CD14-positive monocyte (primary cell): ENCODE measurements at regions not wholly inside any gene's neighbourhood (a gene's known extent, or its start where the extent isn't known, plus 50 kb on each side); places are given as distances from the start of the nearest gene placed in this dataset.

Source experiments
- DNase-seq, 3 donors: peaks; one replicate each; pipeline ENCODE4 v3.0.0-alpha.2; 2011 to 2022
- H2AFZ ChIP-seq: 2 replicates; pipeline ENCODE4 v1.6.0; 2012; ENCODE audit warnings: mild to moderate bottlenecking, low read depth, low read length, inconsistent platforms; ENCODE audit not compliant: insufficient read depth, poor library complexity, severe bottlenecking
- H3K27ac ChIP-seq, 2 donors: 1 replicate in 1 of 2; 2 replicates in 1 of 2; pipeline ENCODE4 v1.5.1; 2012 to 2013; ENCODE audit warnings: low read length in 2 of 2, control low read depth in 1 of 2, inconsistent platforms in 1 of 2, low read depth in 1 of 2, mild to moderate bottlenecking in 1 of 2
- H3K27me3 ChIP-seq, 2 donors: one replicate each; pipeline versions ENCODE4 v1.6.0 to v1.6.1; 2011 to 2013; ENCODE audit warnings: low read length in 2 of 2; ENCODE audit not compliant: control insufficient read depth in 2 of 2, insufficient read depth in 2 of 2
- H3K36me3 ChIP-seq, 2 donors: replicated peaks in 1 of 2; 1 replicate in 1 of 2; 2 replicates in 1 of 2; pipeline versions ENCODE4 v1.5.1 to v1.6.1; 2012 to 2013; ENCODE audit warnings: low read length in 2 of 2, control low read depth in 1 of 2, inconsistent platforms in 1 of 2, mild to moderate bottlenecking in 1 of 2; ENCODE audit not compliant: insufficient read depth in 2 of 2, control insufficient read depth in 1 of 2
- H3K4me1 ChIP-seq, 2 donors: 1 replicate in 1 of 2; 2 replicates in 1 of 2; pipeline versions ENCODE4 v1.5.1 to v1.6.1; 2012 to 2013; ENCODE audit warnings: low read length in 2 of 2, control low read depth in 1 of 2, inconsistent platforms in 1 of 2, mild to moderate bottlenecking in 1 of 2, moderate library complexity in 1 of 2; ENCODE audit not compliant: insufficient read depth in 2 of 2, control insufficient read depth in 1 of 2
- H3K4me2 ChIP-seq: replicated peaks from 2 replicates; pipeline ENCODE3; 2012; ENCODE audit warnings: low read length, moderate library complexity, mild to moderate bottlenecking; ENCODE audit not compliant: poor library complexity, severe bottlenecking; ENCODE audit errors: extremely low read depth
- H3K4me3 ChIP-seq, 3 experiments: fragments of 200-600 bp in 1 of 3; sonication (generic) in 1 of 3; replicated peaks in 1 of 3; 1 replicate in 2 of 3; 2 replicates in 1 of 3; pipeline ENCODE4 v1.5.1; 2011 to 2013; ENCODE audit warnings: low read length in 3 of 3, mild to moderate bottlenecking in 3 of 3, control low read depth in 2 of 3, low read depth in 2 of 3, inconsistent platforms in 1 of 3, moderate library complexity in 1 of 3
- H3K79me2 ChIP-seq: 2 replicates; pipeline ENCODE4 v1.6.0; 2012; ENCODE audit warnings: mild to moderate bottlenecking, control low read depth, inconsistent platforms, low read length, moderate library complexity; ENCODE audit not compliant: insufficient read depth
- H3K9ac ChIP-seq: 2 replicates; pipeline ENCODE4 v1.6.0; 2017; ENCODE audit warnings: low read length, mild to moderate bottlenecking; ENCODE audit not compliant: insufficient read depth, poor library complexity, severe bottlenecking
- H3K9me3 ChIP-seq, 2 donors: replicated peaks in 1 of 2; 1 replicate in 1 of 2; 2 replicates in 1 of 2; pipeline versions ENCODE4 v1.5.1 to v1.6.1; 2012 to 2013; ENCODE audit warnings: low read length in 2 of 2, control low read depth in 1 of 2; ENCODE audit not compliant: control insufficient read depth in 1 of 2, insufficient read depth in 1 of 2
- H4K20me1 ChIP-seq: 2 replicates; pipeline ENCODE4 v1.6.0; 2012; ENCODE audit warnings: mild to moderate bottlenecking, low read length, control low read depth, moderate library complexity; ENCODE audit not compliant: insufficient read depth
- H3K27ac Mint-ChIP-seq, 7 donors: one replicate each; pipeline ENCODE4 v1.8.0; 2020; ENCODE audit warnings: mild to moderate bottlenecking in 7 of 7, mixed read lengths in 7 of 7, moderate library complexity in 6 of 7, inconsistent platforms in 2 of 7
- H3K27me3 Mint-ChIP-seq, 3 donors: one replicate each; pipeline ENCODE4 v1.8.0; 2021 to 2022; ENCODE audit warnings: low read depth in 3 of 3, mild to moderate bottlenecking in 3 of 3, mixed read lengths in 3 of 3, moderate library complexity in 3 of 3, inconsistent platforms in 1 of 3
- H3K36me3 Mint-ChIP-seq, 2 donors: one replicate each; pipeline ENCODE4 v1.8.0; 2020; ENCODE audit warnings: mixed read lengths in 2 of 2, inconsistent platforms in 1 of 2, mild to moderate bottlenecking in 1 of 2
- H3K4me1 Mint-ChIP-seq: one replicate; pipeline ENCODE4 v1.8.0; 2020; ENCODE audit warnings: mild to moderate bottlenecking, mixed read lengths
- H3K4me3 Mint-ChIP-seq, 2 donors: one replicate each; pipeline ENCODE4 v1.8.0; 2020; ENCODE audit warnings: mild to moderate bottlenecking in 2 of 2, mixed read lengths in 2 of 2, moderate library complexity in 1 of 2
- H3K9me3 Mint-ChIP-seq, 7 donors: one replicate each; pipeline ENCODE4 v1.8.0; 2020 to 2022; ENCODE audit warnings: mixed read lengths in 7 of 7, mild to moderate bottlenecking in 6 of 7, moderate library complexity in 6 of 7, inconsistent platforms in 2 of 7
- WGBS: methylation state at CpG from one replicate; pipeline ENCODE4 v1.1.5; 2013; ENCODE audit warnings: missing lambda C conversion rate; ENCODE audit not compliant: insufficient coverage; 5-methylcytosine and 5-hydroxymethylcytosine counted together
- intact Hi-C, 2 donors: fragments of 100-400 bp; cut with micrococcal nuclease; formaldehyde crosslinking; loops; one replicate each; pipeline versions ENCODE4 v1.15.0 to v1.15.1; 2023
- TF ChIP-seq, protein P1 (sequence below): fragments of 200-600 bp; IDR thresholded peaks from one replicate; pipeline ENCODE4 v1.8.0; 2022; ENCODE audit warnings: antibody characterized with exemption, mild to moderate bottlenecking

DNA sequence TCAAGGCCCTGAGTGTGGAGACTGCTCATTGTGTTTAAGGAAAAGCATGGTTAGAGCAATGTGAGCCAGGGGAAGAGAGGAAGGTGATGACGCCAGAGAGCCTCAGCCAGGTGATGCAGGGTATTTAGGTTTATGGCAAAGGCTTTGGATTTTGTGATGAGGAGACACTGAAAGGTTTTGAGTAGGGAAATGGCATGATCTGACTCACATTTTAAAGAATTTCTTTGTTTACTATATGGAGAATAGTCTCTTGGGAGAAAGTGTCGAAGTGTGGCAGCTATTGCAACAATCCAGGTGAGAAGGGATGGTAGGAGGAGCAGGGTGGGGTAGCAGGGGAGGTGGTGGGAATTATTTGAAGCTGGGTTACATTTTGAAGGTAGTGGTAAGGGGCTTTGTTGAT lies 293.4 kb upstream of the IGFBP7 start:
- Histone ChIP-seq H3K79me2 (no peaks in the 10 kb centered on the region), H3K4me1 (no peaks in the 10 kb centered on the region), H3K9ac (no peak overlapping the region), H3K36me3 (no peaks in the 10 kb centered on the region), H3K4me3 (no peak overlapping the region), H3K27me3 (no peaks in the 10 kb centered on the region), H3K9me3 (no peaks in the 10 kb centered on the region), H3K27ac (no peak overlapping the region), H3K4me2 (no peak overlapping the region), H4K20me1 (no peaks in the 10 kb centered on the region), H2AFZ (no peak overlapping the region)
- intact Hi-C loops, result no loop called here
- DNase-seq, result no peak
- Mint-ChIP-seq H3K4me3 (no peak overlapping the region), H3K4me1 (no peaks in the 10 kb centered on the region), H3K36me3 (no peaks in the 10 kb centered on the region), H3K27ac (no peak overlapping the region), H3K27me3 (peaks cover 0 to 4% (median 0%) of the 10 kb centered on the region in 3 donors), H3K9me3 (peaks cover 0 to 2% (median 0%) of the 10 kb centered on the region in 7 donors)
- WGBS, result 79% methylated on average over 2 of the region's 2 CpGs
- TF ChIP-seq, protein P1, sequence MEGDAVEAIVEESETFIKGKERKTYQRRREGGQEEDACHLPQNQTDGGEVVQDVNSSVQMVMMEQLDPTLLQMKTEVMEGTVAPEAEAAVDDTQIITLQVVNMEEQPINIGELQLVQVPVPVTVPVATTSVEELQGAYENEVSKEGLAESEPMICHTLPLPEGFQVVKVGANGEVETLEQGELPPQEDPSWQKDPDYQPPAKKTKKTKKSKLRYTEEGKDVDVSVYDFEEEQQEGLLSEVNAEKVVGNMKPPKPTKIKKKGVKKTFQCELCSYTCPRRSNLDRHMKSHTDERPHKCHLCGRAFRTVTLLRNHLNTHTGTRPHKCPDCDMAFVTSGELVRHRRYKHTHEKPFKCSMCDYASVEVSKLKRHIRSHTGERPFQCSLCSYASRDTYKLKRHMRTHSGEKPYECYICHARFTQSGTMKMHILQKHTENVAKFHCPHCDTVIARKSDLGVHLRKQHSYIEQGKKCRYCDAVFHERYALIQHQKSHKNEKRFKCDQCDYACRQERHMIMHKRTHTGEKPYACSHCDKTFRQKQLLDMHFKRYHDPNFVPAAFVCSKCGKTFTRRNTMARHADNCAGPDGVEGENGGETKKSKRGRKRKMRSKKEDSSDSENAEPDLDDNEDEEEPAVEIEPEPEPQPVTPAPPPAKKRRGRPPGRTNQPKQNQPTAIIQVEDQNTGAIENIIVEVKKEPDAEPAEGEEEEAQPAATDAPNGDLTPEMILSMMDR, result no peak

DNA sequence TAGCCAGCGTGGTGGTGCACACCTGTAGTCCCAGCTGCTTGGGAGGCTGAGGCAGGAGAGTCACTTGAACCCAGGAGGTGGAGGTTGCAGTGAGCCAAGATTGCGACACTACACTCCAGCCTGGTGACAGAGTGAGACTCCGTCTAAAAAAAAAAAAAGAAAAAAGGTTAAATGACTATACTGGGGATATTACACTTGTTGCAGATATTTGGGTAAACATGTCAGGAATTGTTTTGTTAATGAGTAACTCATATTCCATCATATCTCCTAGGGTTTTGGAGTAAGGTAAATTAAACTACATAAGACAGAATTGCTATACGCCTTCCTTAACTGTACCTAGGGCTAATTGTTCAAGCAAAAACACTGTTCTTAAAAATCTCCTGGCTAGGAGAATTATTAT lies 291.4 kb upstream of the IGFBP7 start:
- no peaks in the 10 kb centered on the region for H3K27me3 ChIP-seq
- no peaks in the 10 kb centered on the region for H3K4me1 Mint-ChIP-seq
- H3K27ac ChIP-seq, result no peak overlapping the region
- no peak overlapping the region for H3K4me3 ChIP-seq
- no peaks in the 10 kb centered on the region for H3K4me1 ChIP-seq
- no peak overlapping the region for H3K4me3 Mint-ChIP-seq
- no CpG with 5 or more reads among the region's 4 CpGs for WGBS
- no peak overlapping the region for H2AFZ ChIP-seq
- H4K20me1 ChIP-seq, result no peaks in the 10 kb centered on the region
- H3K36me3 ChIP-seq, result no peaks in the 10 kb centered on the region
- H3K79me2 ChIP-seq, result no peaks in the 10 kb centered on the region
- intact Hi-C loops, result no loop called here
- H3K27ac Mint-ChIP-seq, result no peak overlapping the region
- H3K36me3 Mint-ChIP-seq, result no peaks in the 10 kb centered on the region
- peaks cover 0 to 2% (median 0%) of the 10 kb centered on the region in 7 donors for H3K9me3 Mint-ChIP-seq
- no peaks in the 10 kb centered on the region for H3K9me3 ChIP-seq
- DNase-seq, result no peak
- peaks cover 0 to 4% (median 3%) of the 10 kb centered on the region in 3 donors for H3K27me3 Mint-ChIP-seq
- H3K9ac ChIP-seq, result no peak overlapping the region
- TF ChIP-seq, protein P1, result no peak
- H3K4me2 ChIP-seq, result no peak overlapping the region
